ENCODE measurements at regions not wholly inside any gene's neighbourhood (a gene's known extent, or its start where the extent isn't known, plus 50 kb on each side); places are given as distances from the start of the nearest gene placed in this dataset.

DNA sequence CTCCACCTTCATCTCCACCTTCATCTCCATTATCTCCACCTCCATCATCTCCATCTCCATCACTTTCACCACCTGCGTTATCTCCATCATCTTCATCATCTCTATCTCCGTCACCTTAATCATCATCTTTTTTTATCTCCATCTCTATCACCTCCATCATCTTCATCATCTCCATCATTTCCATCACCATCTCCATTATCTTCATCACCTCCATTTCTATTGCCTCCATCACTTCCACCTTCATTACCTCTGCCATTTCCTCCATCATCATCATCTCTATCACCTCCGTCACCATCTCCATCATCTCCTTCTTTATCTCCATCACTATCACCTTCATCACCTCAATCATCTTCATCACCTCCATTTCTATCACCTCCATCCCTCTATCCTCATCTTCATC is 573.5 kb downstream of the TBC1D22A start:
- H3K36me3 ChIP-seq (ENCODE audit: insufficient read depth), result peaks cover 11% of the 10 kb centered on the region
- H3K4me1 Mint-ChIP-seq, result no peaks in the 10 kb centered on the region
- no peaks in the 10 kb centered on the region for H3K27me3 ChIP-seq (ENCODE audit: insufficient read depth)
- H3K9me3 Mint-ChIP-seq, result peaks cover 98% of the 10 kb centered on the region
- no peaks in the 10 kb centered on the region for H3F3A ChIP-seq (replicated peaks; ENCODE audit: low read depth)
- H3K79me2 ChIP-seq (replicated peaks; ENCODE audit: insufficient read depth), result no peaks in the 10 kb centered on the region
- DNase-seq (ENCODE audit: low spot score) (no peak), ATAC-seq (no peak)
- H3K9me2 ChIP-seq (ENCODE audit: insufficient read depth), result no peaks in the 10 kb centered on the region
- no peak overlapping the region for H3K4me2 ChIP-seq
- H3K4me3 ChIP-seq, result no peak overlapping the region
- peaks cover 5% of the 10 kb centered on the region for H3K27me3 Mint-ChIP-seq (ENCODE audit: insufficient read depth, low read depth, poor library complexity)
- TF ChIP-seq EZH2phosphoT487 (IDR thresholded peaks at IDR 0.05; ENCODE audit: unreplicated experiment) (no peak), EZH2 (IDR thresholded peaks at IDR 0.05; ENCODE audit: low read depth, unreplicated experiment) (no peak), POLR2AphosphoS5 (IDR thresholded peaks at IDR 0.05; ENCODE audit: low read depth) (no peak), JUNB (IDR thresholded peaks at IDR 0.05; ENCODE audit: unreplicated experiment) (no peak), NANOG (IDR thresholded peaks at IDR 0.05; ENCODE audit: borderline replicate concordance) (no peak), CREB1 (CRISPR knock-in tag; IDR thresholded peaks at IDR 0.05; ENCODE audit: low read depth) (no peak), STAT1 (IDR thresholded peaks at IDR 0.05; ENCODE audit: unreplicated experiment) (no peak), ZNF114 (CRISPR knock-in tag; IDR thresholded peaks at IDR 0.05) (no peak), ZNF331 (CRISPR knock-in tag; IDR thresholded peaks at IDR 0.05; ENCODE audit: low read depth) (no peak)
- TF ChIP-seq, protein P1, sequence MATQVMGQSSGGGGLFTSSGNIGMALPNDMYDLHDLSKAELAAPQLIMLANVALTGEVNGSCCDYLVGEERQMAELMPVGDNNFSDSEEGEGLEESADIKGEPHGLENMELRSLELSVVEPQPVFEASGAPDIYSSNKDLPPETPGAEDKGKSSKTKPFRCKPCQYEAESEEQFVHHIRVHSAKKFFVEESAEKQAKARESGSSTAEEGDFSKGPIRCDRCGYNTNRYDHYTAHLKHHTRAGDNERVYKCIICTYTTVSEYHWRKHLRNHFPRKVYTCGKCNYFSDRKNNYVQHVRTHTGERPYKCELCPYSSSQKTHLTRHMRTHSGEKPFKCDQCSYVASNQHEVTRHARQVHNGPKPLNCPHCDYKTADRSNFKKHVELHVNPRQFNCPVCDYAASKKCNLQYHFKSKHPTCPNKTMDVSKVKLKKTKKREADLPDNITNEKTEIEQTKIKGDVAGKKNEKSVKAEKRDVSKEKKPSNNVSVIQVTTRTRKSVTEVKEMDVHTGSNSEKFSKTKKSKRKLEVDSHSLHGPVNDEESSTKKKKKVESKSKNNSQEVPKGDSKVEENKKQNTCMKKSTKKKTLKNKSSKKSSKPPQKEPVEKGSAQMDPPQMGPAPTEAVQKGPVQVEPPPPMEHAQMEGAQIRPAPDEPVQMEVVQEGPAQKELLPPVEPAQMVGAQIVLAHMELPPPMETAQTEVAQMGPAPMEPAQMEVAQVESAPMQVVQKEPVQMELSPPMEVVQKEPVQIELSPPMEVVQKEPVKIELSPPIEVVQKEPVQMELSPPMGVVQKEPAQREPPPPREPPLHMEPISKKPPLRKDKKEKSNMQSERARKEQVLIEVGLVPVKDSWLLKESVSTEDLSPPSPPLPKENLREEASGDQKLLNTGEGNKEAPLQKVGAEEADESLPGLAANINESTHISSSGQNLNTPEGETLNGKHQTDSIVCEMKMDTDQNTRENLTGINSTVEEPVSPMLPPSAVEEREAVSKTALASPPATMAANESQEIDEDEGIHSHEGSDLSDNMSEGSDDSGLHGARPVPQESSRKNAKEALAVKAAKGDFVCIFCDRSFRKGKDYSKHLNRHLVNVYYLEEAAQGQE (IDR thresholded peaks at IDR 0.05; ENCODE audit: unreplicated experiment), result no peak
- TF ChIP-seq, protein P2, sequence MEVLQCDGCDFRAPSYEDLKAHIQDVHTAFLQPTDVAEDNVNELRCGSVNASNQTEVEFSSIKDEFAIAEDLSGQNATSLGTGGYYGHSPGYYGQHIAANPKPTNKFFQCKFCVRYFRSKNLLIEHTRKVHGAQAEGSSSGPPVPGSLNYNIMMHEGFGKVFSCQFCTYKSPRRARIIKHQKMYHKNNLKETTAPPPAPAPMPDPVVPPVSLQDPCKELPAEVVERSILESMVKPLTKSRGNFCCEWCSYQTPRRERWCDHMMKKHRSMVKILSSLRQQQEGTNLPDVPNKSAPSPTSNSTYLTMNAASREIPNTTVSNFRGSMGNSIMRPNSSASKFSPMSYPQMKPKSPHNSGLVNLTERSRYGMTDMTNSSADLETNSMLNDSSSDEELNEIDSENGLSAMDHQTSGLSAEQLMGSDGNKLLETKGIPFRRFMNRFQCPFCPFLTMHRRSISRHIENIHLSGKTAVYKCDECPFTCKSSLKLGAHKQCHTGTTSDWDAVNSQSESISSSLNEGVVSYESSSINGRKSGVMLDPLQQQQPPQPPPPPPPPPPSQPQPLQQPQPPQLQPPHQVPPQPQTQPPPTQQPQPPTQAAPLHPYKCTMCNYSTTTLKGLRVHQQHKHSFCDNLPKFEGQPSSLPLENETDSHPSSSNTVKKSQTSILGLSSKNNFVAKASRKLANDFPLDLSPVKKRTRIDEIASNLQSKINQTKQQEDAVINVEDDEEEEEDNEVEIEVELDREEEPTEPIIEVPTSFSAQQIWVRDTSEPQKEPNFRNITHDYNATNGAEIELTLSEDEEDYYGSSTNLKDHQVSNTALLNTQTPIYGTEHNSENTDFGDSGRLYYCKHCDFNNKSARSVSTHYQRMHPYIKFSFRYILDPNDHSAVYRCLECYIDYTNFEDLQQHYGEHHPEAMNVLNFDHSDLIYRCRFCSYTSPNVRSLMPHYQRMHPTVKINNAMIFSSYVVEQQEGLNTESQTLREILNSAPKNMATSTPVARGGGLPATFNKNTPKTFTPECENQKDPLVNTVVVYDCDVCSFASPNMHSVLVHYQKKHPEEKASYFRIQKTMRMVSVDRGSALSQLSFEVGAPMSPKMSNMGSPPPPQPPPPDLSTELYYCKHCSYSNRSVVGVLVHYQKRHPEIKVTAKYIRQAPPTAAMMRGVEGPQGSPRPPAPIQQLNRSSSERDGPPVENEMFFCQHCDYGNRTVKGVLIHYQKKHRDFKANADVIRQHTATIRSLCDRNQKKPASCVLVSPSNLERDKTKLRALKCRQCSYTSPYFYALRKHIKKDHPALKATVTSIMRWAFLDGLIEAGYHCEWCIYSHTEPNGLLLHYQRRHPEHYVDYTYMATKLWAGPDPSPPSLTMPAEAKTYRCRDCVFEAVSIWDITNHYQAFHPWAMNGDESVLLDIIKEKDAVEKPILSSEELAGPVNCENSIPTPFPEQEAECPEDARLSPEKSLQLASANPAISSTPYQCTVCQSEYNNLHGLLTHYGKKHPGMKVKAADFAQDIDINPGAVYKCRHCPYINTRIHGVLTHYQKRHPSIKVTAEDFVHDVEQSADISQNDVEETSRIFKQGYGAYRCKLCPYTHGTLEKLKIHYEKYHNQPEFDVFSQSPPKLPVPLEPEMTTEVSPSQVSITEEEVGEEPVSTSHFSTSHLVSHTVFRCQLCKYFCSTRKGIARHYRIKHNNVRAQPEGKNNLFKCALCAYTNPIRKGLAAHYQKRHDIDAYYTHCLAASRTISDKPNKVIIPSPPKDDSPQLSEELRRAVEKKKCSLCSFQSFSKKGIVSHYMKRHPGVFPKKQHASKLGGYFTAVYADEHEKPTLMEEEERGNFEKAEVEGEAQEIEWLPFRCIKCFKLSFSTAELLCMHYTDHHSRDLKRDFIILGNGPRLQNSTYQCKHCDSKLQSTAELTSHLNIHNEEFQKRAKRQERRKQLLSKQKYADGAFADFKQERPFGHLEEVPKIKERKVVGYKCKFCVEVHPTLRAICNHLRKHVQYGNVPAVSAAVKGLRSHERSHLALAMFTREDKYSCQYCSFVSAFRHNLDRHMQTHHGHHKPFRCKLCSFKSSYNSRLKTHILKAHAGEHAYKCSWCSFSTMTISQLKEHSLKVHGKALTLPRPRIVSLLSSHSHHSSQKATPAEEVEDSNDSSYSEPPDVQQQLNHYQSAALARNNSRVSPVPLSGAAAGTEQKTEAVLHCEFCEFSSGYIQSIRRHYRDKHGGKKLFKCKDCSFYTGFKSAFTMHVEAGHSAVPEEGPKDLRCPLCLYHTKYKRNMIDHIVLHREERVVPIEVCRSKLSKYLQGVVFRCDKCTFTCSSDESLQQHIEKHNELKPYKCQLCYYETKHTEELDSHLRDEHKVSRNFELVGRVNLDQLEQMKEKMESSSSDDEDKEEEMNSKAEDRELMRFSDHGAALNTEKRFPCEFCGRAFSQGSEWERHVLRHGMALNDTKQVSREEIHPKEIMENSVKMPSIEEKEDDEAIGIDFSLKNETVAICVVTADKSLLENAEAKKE (CRISPR knock-in tag; IDR thresholded peaks at IDR 0.05), result no peak
- TF ChIP-seq, protein P3, sequence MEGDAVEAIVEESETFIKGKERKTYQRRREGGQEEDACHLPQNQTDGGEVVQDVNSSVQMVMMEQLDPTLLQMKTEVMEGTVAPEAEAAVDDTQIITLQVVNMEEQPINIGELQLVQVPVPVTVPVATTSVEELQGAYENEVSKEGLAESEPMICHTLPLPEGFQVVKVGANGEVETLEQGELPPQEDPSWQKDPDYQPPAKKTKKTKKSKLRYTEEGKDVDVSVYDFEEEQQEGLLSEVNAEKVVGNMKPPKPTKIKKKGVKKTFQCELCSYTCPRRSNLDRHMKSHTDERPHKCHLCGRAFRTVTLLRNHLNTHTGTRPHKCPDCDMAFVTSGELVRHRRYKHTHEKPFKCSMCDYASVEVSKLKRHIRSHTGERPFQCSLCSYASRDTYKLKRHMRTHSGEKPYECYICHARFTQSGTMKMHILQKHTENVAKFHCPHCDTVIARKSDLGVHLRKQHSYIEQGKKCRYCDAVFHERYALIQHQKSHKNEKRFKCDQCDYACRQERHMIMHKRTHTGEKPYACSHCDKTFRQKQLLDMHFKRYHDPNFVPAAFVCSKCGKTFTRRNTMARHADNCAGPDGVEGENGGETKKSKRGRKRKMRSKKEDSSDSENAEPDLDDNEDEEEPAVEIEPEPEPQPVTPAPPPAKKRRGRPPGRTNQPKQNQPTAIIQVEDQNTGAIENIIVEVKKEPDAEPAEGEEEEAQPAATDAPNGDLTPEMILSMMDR (conservative IDR thresholded peaks at IDR 0.05; ENCODE audit: low read depth in 2 of 2), result no peak
- TF ChIP-seq, protein P4, sequence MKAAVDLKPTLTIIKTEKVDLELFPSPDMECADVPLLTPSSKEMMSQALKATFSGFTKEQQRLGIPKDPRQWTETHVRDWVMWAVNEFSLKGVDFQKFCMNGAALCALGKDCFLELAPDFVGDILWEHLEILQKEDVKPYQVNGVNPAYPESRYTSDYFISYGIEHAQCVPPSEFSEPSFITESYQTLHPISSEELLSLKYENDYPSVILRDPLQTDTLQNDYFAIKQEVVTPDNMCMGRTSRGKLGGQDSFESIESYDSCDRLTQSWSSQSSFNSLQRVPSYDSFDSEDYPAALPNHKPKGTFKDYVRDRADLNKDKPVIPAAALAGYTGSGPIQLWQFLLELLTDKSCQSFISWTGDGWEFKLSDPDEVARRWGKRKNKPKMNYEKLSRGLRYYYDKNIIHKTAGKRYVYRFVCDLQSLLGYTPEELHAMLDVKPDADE (IDR thresholded peaks at IDR 0.05), result no peak
- peaks cover 57% of the 10 kb centered on the region for H3K36me3 Mint-ChIP-seq (ENCODE audit: low read depth)
- H3K27ac Mint-ChIP-seq, result no peak overlapping the region
- H2AFZ ChIP-seq, result no peak overlapping the region
- no peaks in the 10 kb centered on the region for H3K4me1 ChIP-seq (ENCODE audit: insufficient read depth)
- no peaks in the 10 kb centered on the region for H4K20me1 ChIP-seq (replicated peaks; ENCODE audit: insufficient read depth)
- H3K4me3 Mint-ChIP-seq, result no peak overlapping the region
- no peak overlapping the region for H3K27ac ChIP-seq (ENCODE audit: low read depth)

Data from GM23338 (cell line).